ENCODE measurements at regions not wholly inside any gene's neighbourhood (a gene's known extent, or its start where the extent isn't known, plus 50 kb on each side); places are given as distances from the start of the nearest gene placed in this dataset.
"Not testable (repeated sequence)": the region's sequence is repeated elsewhere in the genome, so short reads cannot be mapped to it uniquely, and the experiment has no call there.

GRCh38 chr14:66272221-66272620 is 213.9 kb upstream of the CCDC196 start:
- no peak for DNase-seq

- DNase-seq: no peak
These were observed 212.8 kb upstream of the CCDC196 start for GRCh38 chr14:66273261-66273832.

GRCh38 chr14:66278418-66278817 is 207.8 kb upstream of the CCDC196 start:
- not testable (repeated sequence) for DNase-seq

- DNase-seq: no peak
These were observed 205.0 kb upstream of the CCDC196 start for GRCh38 chr14:66281036-66281776.

- DNase-seq: no peak
These were observed 201.8 kb upstream of the CCDC196 start for GRCh38 chr14:66284346-66284745.

- no peak for DNase-seq
These were observed 197.7 kb upstream of the CCDC196 start for GRCh38 chr14:66288511-66288910.

GRCh38 chr14:66291756-66292155 is 194.4 kb upstream of the CCDC196 start:
- no peak for DNase-seq

- DNase-seq: no peak
These were observed 192.6 kb upstream of the CCDC196 start for GRCh38 chr14:66293533-66294105.

GRCh38 chr14:66295386-66295785 is 190.8 kb upstream of the CCDC196 start:
- DNase-seq: no peak

GRCh38 chr14:66300886-66301285 is 185.3 kb upstream of the CCDC196 start:
- DNase-seq: no peak

GRCh38 chr14:66306101-66306500 is 180.1 kb upstream of the CCDC196 start:
- no peak for DNase-seq

GRCh38 chr14:66311058-66311457 is 175.1 kb upstream of the CCDC196 start:
- DNase-seq: no peak

- no peak for DNase-seq
These were observed 174.2 kb upstream of the CCDC196 start for GRCh38 chr14:66311990-66312389.

GRCh38 chr14:66312451-66312850 is 173.7 kb upstream of the CCDC196 start:
- DNase-seq: no peak

- DNase-seq: no peak
These were observed 171.1 kb upstream of the CCDC196 start for GRCh38 chr14:66315098-66315497.

- DNase-seq: no peak
These were observed 170.6 kb upstream of the CCDC196 start for GRCh38 chr14:66315548-66315947.

GRCh38 chr14:66322564-66322963 is 163.6 kb upstream of the CCDC196 start:
- no peak for DNase-seq

- no peak for DNase-seq
These were observed 155.9 kb upstream of the CCDC196 start for GRCh38 chr14:66330228-66330627.

GRCh38 chr14:66330916-66331315 is 155.3 kb upstream of the CCDC196 start:
- DNase-seq: no peak

- DNase-seq: not testable (repeated sequence)
These were observed 152.9 kb upstream of the CCDC196 start for GRCh38 chr14:66333293-66333692.

GRCh38 chr14:66341239-66341638 is 144.9 kb upstream of the CCDC196 start:
- no peak for DNase-seq

- DNase-seq: no peak
These were observed 140.2 kb upstream of the CCDC196 start for GRCh38 chr14:66345986-66346385.

GRCh38 chr14:66351310-66351709 is 134.9 kb upstream of the CCDC196 start:
- no peak for DNase-seq
